ENCODE measurements at regions not wholly inside any gene's neighbourhood (a gene's known extent, or its start where the extent isn't known, plus 50 kb on each side); places are given as distances from the start of the nearest gene placed in this dataset.
"Not testable (repeated sequence)": the region's sequence is repeated elsewhere in the genome, so short reads cannot be mapped to it uniquely, and the experiment has no call there.

GRCh38 chr10:71080381-71081228 lies 131.8 kb upstream of the UNC5B start:
- no peaks in the 10 kb centered on the region for H3K27me3 ChIP-seq (ENCODE audit: low read depth)
- DNase-seq (ENCODE audit: low spot score in 2 of 2), result peak in 1 of 2 experiments; percentile 7
- in situ Hi-C loops (cut with MboI; ENCODE audit: low sequenced_read_pairs), result no loop called here

GRCh38 chr10:71081229-71081560 lies 131.2 kb upstream of the UNC5B start:
- Histone ChIP-seq H3K36me3 (replicated peaks) (no peaks in the 10 kb centered on the region), H3K4me1 (peaks cover 9% of the 10 kb centered on the region), H3K4me3 (no peak overlapping the region), H3K27me3 (ENCODE audit: low read depth) (no peaks in the 10 kb centered on the region), H3K9me3 (no peaks in the 10 kb centered on the region)
- in situ Hi-C loops (cut with MboI; ENCODE audit: low sequenced_read_pairs), result no loop called here
- DNase-seq (ENCODE audit: low spot score in 2 of 2), result peak in 1 of 2 experiments; percentile 4

More at GRCh38 chr10:71080381-71081228, 131.8 kb upstream of the UNC5B start:
- Histone ChIP-seq H3K9me3 (no peaks in the 10 kb centered on the region), H3K36me3 (replicated peaks) (no peaks in the 10 kb centered on the region), H3K4me1 (peaks cover 3% of the 10 kb centered on the region), H3K4me3 (no peak overlapping the region)

- in situ Hi-C loops (cut with MboI; ENCODE audit: low sequenced_read_pairs), result no loop called here
- H3K4me3 ChIP-seq, result no peak overlapping the region
- H3K27me3 ChIP-seq (ENCODE audit: low read depth), result no peaks in the 10 kb centered on the region
- peak in 1 of 2 experiments; percentile 1 for DNase-seq (ENCODE audit: low spot score in 2 of 2)
- H3K9me3 ChIP-seq, result no peaks in the 10 kb centered on the region
- H3K36me3 ChIP-seq (replicated peaks), result no peaks in the 10 kb centered on the region
- peaks cover 11% of the 10 kb centered on the region for H3K4me1 ChIP-seq
Observed at GRCh38 chr10:71081912-71082311, 130.5 kb upstream of the UNC5B start.

- in situ Hi-C loops (cut with MboI; ENCODE audit: low sequenced_read_pairs), result no loop called here
- no peaks in the 10 kb centered on the region for H3K9me3 ChIP-seq
- no peaks in the 10 kb centered on the region for H3K36me3 ChIP-seq (replicated peaks)
- no peak overlapping the region for H3K4me3 ChIP-seq
- peak in 1 of 2 experiments; percentile 4 for DNase-seq (ENCODE audit: low spot score in 2 of 2)
- H3K27me3 ChIP-seq (ENCODE audit: low read depth), result no peaks in the 10 kb centered on the region
- peaks cover 11% of the 10 kb centered on the region for H3K4me1 ChIP-seq
Observed at GRCh38 chr10:71082960-71083715, 129.2 kb upstream of the UNC5B start.

GRCh38 chr10:71083716-71083975 lies 128.7 kb upstream of the UNC5B start:
- Histone ChIP-seq H3K4me1 (peaks cover 11% of the 10 kb centered on the region), H3K9me3 (no peaks in the 10 kb centered on the region), H3K36me3 (replicated peaks) (no peaks in the 10 kb centered on the region), H3K27me3 (ENCODE audit: low read depth) (no peaks in the 10 kb centered on the region), H3K4me3 (no peak overlapping the region)
- peak in 1 of 2 experiments; percentile 1 for DNase-seq (ENCODE audit: low spot score in 2 of 2)
- in situ Hi-C loops (cut with MboI; ENCODE audit: low sequenced_read_pairs), result no loop called here

- Histone ChIP-seq H3K36me3 (replicated peaks) (no peaks in the 10 kb centered on the region), H3K27me3 (ENCODE audit: low read depth) (no peaks in the 10 kb centered on the region), H3K4me3 (no peak overlapping the region), H3K9me3 (no peaks in the 10 kb centered on the region), H3K4me1 (peaks cover 11% of the 10 kb centered on the region)
- in situ Hi-C loops (cut with MboI; ENCODE audit: low sequenced_read_pairs), result no loop called here
- peak in 1 of 2 experiments; percentile 3 for DNase-seq (ENCODE audit: low spot score in 2 of 2)
Observed at GRCh38 chr10:71084061-71084817, 128.1 kb upstream of the UNC5B start.

- H3K4me1 ChIP-seq, result peaks cover 11% of the 10 kb centered on the region
- DNase-seq (ENCODE audit: low spot score in 2 of 2), result peak in 1 of 2 experiments; percentile 1
- H3K36me3 ChIP-seq (replicated peaks), result no peaks in the 10 kb centered on the region
- H3K9me3 ChIP-seq, result no peaks in the 10 kb centered on the region
- H3K4me3 ChIP-seq, result no peak overlapping the region
- in situ Hi-C loops (cut with MboI; ENCODE audit: low sequenced_read_pairs), result no loop called here
- H3K27me3 ChIP-seq (ENCODE audit: low read depth), result no peaks in the 10 kb centered on the region
Observed at GRCh38 chr10:71084818-71085126, 127.6 kb upstream of the UNC5B start.

GRCh38 chr10:71085689-71086438 lies 126.5 kb upstream of the UNC5B start:
- DNase-seq (ENCODE audit: low spot score in 2 of 2), result peak; percentile 40 to 74
- H3K36me3 ChIP-seq (replicated peaks), result no peaks in the 10 kb centered on the region
- H3K27me3 ChIP-seq (ENCODE audit: low read depth), result no peaks in the 10 kb centered on the region
- no peaks in the 10 kb centered on the region for H3K9me3 ChIP-seq
- in situ Hi-C loops (cut with MboI; ENCODE audit: low sequenced_read_pairs), result no loop called here
- H3K4me3 ChIP-seq, result no peak overlapping the region
- peaks cover 11% of the 10 kb centered on the region for H3K4me1 ChIP-seq

GRCh38 chr10:71086439-71087080 lies 125.8 kb upstream of the UNC5B start:
- in situ Hi-C loops (cut with MboI; ENCODE audit: low sequenced_read_pairs), result no loop called here
- H3K36me3 ChIP-seq (replicated peaks), result no peaks in the 10 kb centered on the region
- no peak overlapping the region for H3K4me3 ChIP-seq
- no peaks in the 10 kb centered on the region for H3K9me3 ChIP-seq
- peaks cover 11% of the 10 kb centered on the region for H3K4me1 ChIP-seq
- peak in 1 of 2 experiments; percentile 4 for DNase-seq (ENCODE audit: low spot score in 2 of 2)
- no peaks in the 10 kb centered on the region for H3K27me3 ChIP-seq (ENCODE audit: low read depth)

GRCh38 chr10:71087622-71088021 lies 124.7 kb upstream of the UNC5B start:
- Histone ChIP-seq H3K4me1 (peaks cover 11% of the 10 kb centered on the region), H3K4me3 (no peak overlapping the region), H3K36me3 (replicated peaks) (no peaks in the 10 kb centered on the region), H3K9me3 (no peaks in the 10 kb centered on the region), H3K27me3 (ENCODE audit: low read depth) (no peaks in the 10 kb centered on the region)
- peak in 1 of 2 experiments; percentile 4 for DNase-seq (ENCODE audit: low spot score in 2 of 2)
- in situ Hi-C loops (cut with MboI; ENCODE audit: low sequenced_read_pairs), result no loop called here

GRCh38 chr10:71088054-71088453 lies 124.3 kb upstream of the UNC5B start:
- no peaks in the 10 kb centered on the region for H3K9me3 ChIP-seq
- H3K4me3 ChIP-seq, result no peak overlapping the region
- in situ Hi-C loops (cut with MboI; ENCODE audit: low sequenced_read_pairs), result no loop called here
- H3K36me3 ChIP-seq (replicated peaks), result no peaks in the 10 kb centered on the region
- H3K4me1 ChIP-seq, result peaks cover 11% of the 10 kb centered on the region
- no peaks in the 10 kb centered on the region for H3K27me3 ChIP-seq (ENCODE audit: low read depth)
- DNase-seq (ENCODE audit: low spot score in 2 of 2), result no peak

GRCh38 chr10:71088578-71088977 lies 123.8 kb upstream of the UNC5B start:
- H3K36me3 ChIP-seq (replicated peaks); H3K9me3 ChIP-seq; in situ Hi-C loops (cut with MboI; ENCODE audit: low sequenced_read_pairs); H3K4me3 ChIP-seq; DNase-seq (ENCODE audit: low spot score in 2 of 2); H3K27me3 ChIP-seq (ENCODE audit: low read depth): not testable (repeated sequence)
- peaks cover 11% of the 10 kb centered on the region for H3K4me1 ChIP-seq

- peaks cover 11% of the 10 kb centered on the region for H3K4me1 ChIP-seq
- in situ Hi-C loops (cut with MboI; ENCODE audit: low sequenced_read_pairs), result no loop called here
- no peaks in the 10 kb centered on the region for H3K9me3 ChIP-seq
- no peaks in the 10 kb centered on the region for H3K27me3 ChIP-seq (ENCODE audit: low read depth)
- DNase-seq (ENCODE audit: low spot score in 2 of 2), result no peak
- no peaks in the 10 kb centered on the region for H3K36me3 ChIP-seq (replicated peaks)
- no peak overlapping the region for H3K4me3 ChIP-seq
Observed at GRCh38 chr10:71089162-71089561, 123.2 kb upstream of the UNC5B start.

All from HAP-1 (cell line).